OCI-LY1 (cell line): ENCODE measurements at regions not wholly inside any gene's neighbourhood (a gene's known extent, or its start where the extent isn't known, plus 50 kb on each side); places are given as distances from the start of the nearest gene placed in this dataset.

Source experiments
- H2AFZ ChIP-seq: fragments of 200-600 bp; sonication (generic), shearing (Covaris generic); 2 replicates; pipeline ENCODE4 v1.6.0; 2014; ENCODE audit warnings: antibody characterized with exemption, mild to moderate bottlenecking, low read length
- H3F3A ChIP-seq: fragments of 200-600 bp; sonication (generic), shearing (Covaris generic); 2 replicates; pipeline ENCODE4 v1.6.0; 2014; ENCODE audit warnings: mild to moderate bottlenecking, antibody characterized with exemption, low read length, moderate library complexity; ENCODE audit not compliant: insufficient read depth
- H3K27ac ChIP-seq: fragments of 200-600 bp; sonication (generic); 2 replicates; pipeline ENCODE4 v1.5.1; 2014; ENCODE audit warnings: low read length, mixed run types, mild to moderate bottlenecking, low read depth; ENCODE audit not compliant: poor library complexity, severe bottlenecking
- H3K27me3 ChIP-seq: fragments of 200-600 bp; sonication (generic); 2 replicates; pipeline ENCODE4 v1.6.0; 2014; ENCODE audit warnings: antibody characterized with exemption, mild to moderate bottlenecking, low read length, moderate library complexity; ENCODE audit not compliant: insufficient read depth
- H3K36me3 ChIP-seq: fragments of 200-600 bp; sonication (generic); 2 replicates; pipeline ENCODE4 v1.6.1; 2014; ENCODE audit warnings: mild to moderate bottlenecking, antibody characterized with exemption, low read length, moderate library complexity, mixed read lengths; ENCODE audit not compliant: insufficient read depth
- H3K4me1 ChIP-seq: fragments of 200-600 bp; sonication (generic); 2 replicates; pipeline ENCODE4 v1.5.1; 2014; ENCODE audit warnings: mild to moderate bottlenecking, low read length, moderate library complexity; ENCODE audit not compliant: insufficient read depth, severe bottlenecking
- H3K4me2 ChIP-seq: fragments of 200-600 bp; sonication (generic), shearing (Covaris generic); 2 replicates; pipeline ENCODE4 v1.6.1; 2014; ENCODE audit warnings: low read length
- H3K4me3 ChIP-seq: fragments of 200-600 bp; sonication (generic); 2 replicates; pipeline ENCODE4 v1.5.1; 2014; ENCODE audit warnings: low read length, low read depth, mild to moderate bottlenecking, mixed read lengths; ENCODE audit not compliant: poor library complexity, severe bottlenecking
- H3K79me2 ChIP-seq: fragments of 200-600 bp; shearing (Covaris generic); 2 replicates; pipeline ENCODE4 v1.6.1; 2016; ENCODE audit warnings: mixed run types, low read length, mixed read lengths; ENCODE audit not compliant: insufficient read depth
- H3K9ac ChIP-seq: fragments of 200-600 bp; sonication (generic), shearing (Covaris generic); 2 replicates; pipeline ENCODE4 v1.6.1; 2014; ENCODE audit warnings: mild to moderate bottlenecking, low read length, mixed read lengths
- H3K9me2 ChIP-seq: fragments of 200-600 bp; sonication (generic), shearing (Covaris generic); 2 replicates; pipeline ENCODE4 v1.6.1; 2014; ENCODE audit warnings: low read depth, mild to moderate bottlenecking, low read length, mixed read lengths
- H3K9me3 ChIP-seq: fragments of 200-600 bp; shearing (Covaris generic); 2 replicates; pipeline ENCODE4 v1.6.1; 2014; ENCODE audit warnings: low read length, mixed read lengths
- H4K20me1 ChIP-seq: fragments of 200-600 bp; sonication (generic), shearing (Covaris generic); 2 replicates; pipeline ENCODE4 v1.6.0; 2016; ENCODE audit warnings: mild to moderate bottlenecking, low read length; ENCODE audit not compliant: insufficient read depth
- CTCF ChIP-seq: fragments of 200-600 bp; sonication (generic), shearing (Covaris generic); IDR thresholded peaks from 2 replicates; pipeline ENCODE4 v1.5.1; 2017; ENCODE audit warnings: mild to moderate bottlenecking, antibody characterized with exemption, low read length, moderate library complexity, mixed read lengths
- EZH2 ChIP-seq: fragments of 200-600 bp; sonication (generic), shearing (Covaris generic); IDR thresholded peaks from 2 replicates; pipeline ENCODE4 v1.8.0; 2017; ENCODE audit warnings: borderline replicate concordance, mixed run types, mild to moderate bottlenecking, antibody characterized with exemption, low read length, moderate library complexity, mixed read lengths

- Histone ChIP-seq H3K27me3 (no peaks in the 10 kb centered on the region), H3K4me3 (no peak overlapping the region), H3K4me2 (no peak overlapping the region), H4K20me1 (no peaks in the 10 kb centered on the region), H3K4me1 (no peaks in the 10 kb centered on the region), H3K36me3 (no peaks in the 10 kb centered on the region), H3K9me3 (no peaks in the 10 kb centered on the region), H3K9me2 (no peaks in the 10 kb centered on the region), H2AFZ (no peak overlapping the region), H3K79me2 (no peaks in the 10 kb centered on the region), H3F3A (no peaks in the 10 kb centered on the region), H3K9ac (no peak overlapping the region), H3K27ac (no peak overlapping the region)
- no peak for TF ChIP-seq CTCF
- no peak for TF ChIP-seq EZH2
These were observed 598.7 kb upstream of the SGCD start for GRCh38 chr5:155728146-155728856.

- no peaks in the 10 kb centered on the region for H3K27me3 ChIP-seq
- H4K20me1 ChIP-seq = no peaks in the 10 kb centered on the region
- H3K9me3 ChIP-seq = no peaks in the 10 kb centered on the region
- no peaks in the 10 kb centered on the region for H3F3A ChIP-seq
- no peak overlapping the region for H3K4me2 ChIP-seq
- no peaks in the 10 kb centered on the region for H3K9me2 ChIP-seq
- no peak for TF ChIP-seq CTCF
- no peak for TF ChIP-seq EZH2
- no peaks in the 10 kb centered on the region for H3K79me2 ChIP-seq
- H3K4me3 ChIP-seq = no peak overlapping the region
- no peak overlapping the region for H3K9ac ChIP-seq
- no peaks in the 10 kb centered on the region for H3K4me1 ChIP-seq
- no peak overlapping the region for H3K27ac ChIP-seq
- no peaks in the 10 kb centered on the region for H3K36me3 ChIP-seq
- H2AFZ ChIP-seq = no peak overlapping the region
These were observed 597.9 kb upstream of the SGCD start for GRCh38 chr5:155728857-155729683.

- H3K9ac ChIP-seq = no peak overlapping the region
- H3K4me3 ChIP-seq = no peak overlapping the region
These were observed 597.3 kb upstream of the SGCD start for GRCh38 chr5:155729684-155730059.

More at GRCh38 chr5:155729684-155730059, 597.3 kb upstream of the SGCD start:
- Histone ChIP-seq H2AFZ (no peak overlapping the region), H3K27ac (no peak overlapping the region), H3K4me2 (no peak overlapping the region), H3K79me2 (no peaks in the 10 kb centered on the region), H3K36me3 (no peaks in the 10 kb centered on the region), H4K20me1 (no peaks in the 10 kb centered on the region), H3K9me3 (no peaks in the 10 kb centered on the region), H3K4me1 (no peaks in the 10 kb centered on the region), H3F3A (no peaks in the 10 kb centered on the region), H3K27me3 (no peaks in the 10 kb centered on the region), H3K9me2 (no peaks in the 10 kb centered on the region)
- TF ChIP-seq EZH2 (no peak), CTCF (no peak)
